Smooth muscle cell (in vitro differentiated cells): ENCODE measurements at regions not wholly inside any gene's neighbourhood (a gene's known extent, or its start where the extent isn't known, plus 50 kb on each side); places are given as distances from the start of the nearest gene placed in this dataset.

Source experiments
- DNase-seq: peaks from one replicate; lab custom pipeline; 2025; ENCODE audit not compliant: unreplicated experiment; lab: John Stamatoyannopoulos, UW
- H2AFZ ChIP-seq: fragments of 200-600 bp; sonication (generic); 2 replicates; pipeline ENCODE4 v1.6.0; 2016; ENCODE audit warnings: antibody characterized with exemption, low read depth, mild to moderate bottlenecking
- H3F3A ChIP-seq: fragments of 200-600 bp; sonication (generic); 2 replicates; pipeline ENCODE4 v1.6.0; 2017; ENCODE audit warnings: antibody characterized with exemption, low read depth
- H3K27ac ChIP-seq: fragments of 200-600 bp; sonication (generic); 2 replicates; pipeline ENCODE4 v1.5.1; 2016; ENCODE audit warnings: low read depth, mild to moderate bottlenecking
- H3K27me3 ChIP-seq: fragments of 200-600 bp; sonication (generic); 2 replicates; pipeline ENCODE4 v1.6.1; 2016; ENCODE audit warnings: low read depth, mild to moderate bottlenecking
- H3K36me3 ChIP-seq: fragments of 200-600 bp; sonication (generic); 2 replicates; pipeline ENCODE4 v1.5.1; 2016; ENCODE audit warnings: low read depth
- H3K4me1 ChIP-seq: fragments of 200-600 bp; sonication (generic); 2 replicates; pipeline ENCODE4 v1.5.1; 2016; ENCODE audit warnings: low read depth
- H3K4me2 ChIP-seq: fragments of 200-600 bp; sonication (generic); 2 replicates; pipeline ENCODE4 v1.6.0; 2016; ENCODE audit warnings: mild to moderate bottlenecking
- H3K4me3 ChIP-seq: fragments of 200-600 bp; sonication (generic); 2 replicates; pipeline ENCODE4 v1.5.1; 2016; ENCODE audit warnings: mild to moderate bottlenecking
- H3K79me2 ChIP-seq: fragments of 200-600 bp; sonication (generic); 2 replicates; pipeline ENCODE4 v1.6.0; 2016; ENCODE audit warnings: low read depth, mild to moderate bottlenecking
- H3K9ac ChIP-seq: fragments of 200-600 bp; sonication (generic); 2 replicates; pipeline ENCODE4 v1.6.0; 2016; ENCODE audit warnings: low read depth
- H3K9me3 ChIP-seq: fragments of 200-600 bp; sonication (generic); replicated peaks from 2 replicates; pipeline ENCODE4 v1.5.1; 2016; ENCODE audit warnings: low read depth
- H4K20me1 ChIP-seq: fragments of 200-600 bp; sonication (generic); 2 replicates; pipeline ENCODE4 v1.6.0; 2016; ENCODE audit warnings: low read depth
- CTCF ChIP-seq: fragments of 200-600 bp; sonication (generic); IDR thresholded peaks from 2 replicates; pipeline ENCODE4 v1.5.1; 2017; ENCODE audit warnings: borderline replicate concordance, mild to moderate bottlenecking, antibody characterized with exemption; ENCODE audit not compliant: insufficient read depth, poor library complexity, severe bottlenecking
- WGBS: methylation state at CpG from one replicate; pipeline ENCODE4 v1.1.7; 2016; ENCODE audit warnings: low lambda C conversion rate; 5-methylcytosine and 5-hydroxymethylcytosine counted together

- no peak for DNase-seq
- WGBS: 39% methylated on average over 2 of the region's 2 CpGs
- H3K4me3 ChIP-seq: no peak overlapping the region
- no peak overlapping the region for H3K9ac ChIP-seq
- no peak overlapping the region for H3K27ac ChIP-seq
- no peak for TF ChIP-seq CTCF
- H3K27me3 ChIP-seq: no peaks in the 10 kb centered on the region
- H3F3A ChIP-seq: no peaks in the 10 kb centered on the region
- H4K20me1 ChIP-seq: no peaks in the 10 kb centered on the region
- H3K36me3 ChIP-seq: no peaks in the 10 kb centered on the region
- H2AFZ ChIP-seq: no peak overlapping the region
- no peaks in the 10 kb centered on the region for H3K4me1 ChIP-seq
- no peak overlapping the region for H3K4me2 ChIP-seq
- H3K79me2 ChIP-seq: no peaks in the 10 kb centered on the region
- no peaks in the 10 kb centered on the region for H3K9me3 ChIP-seq
Measured at GRCh38 chr3:116872688-116873087, 163.1 kb downstream of the TUSC7 start.

- TF ChIP-seq CTCF: no peak
- Histone ChIP-seq H3K4me1 (no peaks in the 10 kb centered on the region), H3F3A (no peaks in the 10 kb centered on the region), H3K9ac (no peak overlapping the region), H3K36me3 (no peaks in the 10 kb centered on the region), H3K9me3 (no peaks in the 10 kb centered on the region), H3K4me3 (no peak overlapping the region), H3K27ac (no peak overlapping the region), H4K20me1 (no peaks in the 10 kb centered on the region), H3K79me2 (no peaks in the 10 kb centered on the region), H3K27me3 (no peaks in the 10 kb centered on the region), H3K4me2 (no peak overlapping the region), H2AFZ (no peak overlapping the region)
- 90% methylated on average over 3 of the region's 3 CpGs for WGBS
- DNase-seq: no peak
Measured at GRCh38 chr3:116873142-116873541, 163.6 kb downstream of the TUSC7 start.

- WGBS: 97% methylated on average over 3 of the region's 3 CpGs
- Histone ChIP-seq H3F3A (no peaks in the 10 kb centered on the region), H3K4me1 (no peaks in the 10 kb centered on the region)
Measured at GRCh38 chr3:116877968-116878367, 168.4 kb downstream of the TUSC7 start.

More at GRCh38 chr3:116877968-116878367, 168.4 kb downstream of the TUSC7 start:
- Histone ChIP-seq H3K4me2 (no peak overlapping the region), H4K20me1 (no peaks in the 10 kb centered on the region), H3K27me3 (no peaks in the 10 kb centered on the region), H3K9ac (no peak overlapping the region), H3K27ac (no peak overlapping the region), H3K36me3 (no peaks in the 10 kb centered on the region), H3K79me2 (no peaks in the 10 kb centered on the region), H3K4me3 (no peak overlapping the region), H3K9me3 (no peaks in the 10 kb centered on the region), H2AFZ (no peak overlapping the region)
- TF ChIP-seq CTCF: no peak
- no peak for DNase-seq
